ENCODE measurements at regions not wholly inside any gene's neighbourhood (a gene's known extent, or its start where the extent isn't known, plus 50 kb on each side); places are given as distances from the start of the nearest gene placed in this dataset.

DNA sequence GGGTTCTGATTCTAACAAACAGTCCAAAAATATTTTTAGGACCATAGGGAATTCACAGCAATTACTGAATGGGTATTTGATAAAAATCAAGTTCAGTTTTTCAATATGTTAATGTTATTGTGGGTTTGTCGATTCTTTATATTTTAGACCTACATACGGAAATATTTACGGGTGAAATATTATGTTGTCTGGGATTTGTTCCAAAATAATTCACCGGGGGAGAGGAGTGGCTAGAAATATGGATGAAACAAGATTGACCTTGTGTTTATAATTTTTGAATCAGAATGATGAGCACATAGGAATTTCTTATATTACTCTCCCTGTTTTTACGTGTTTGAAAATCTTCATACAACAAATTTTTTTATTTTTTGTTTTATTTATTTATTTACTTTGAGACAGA lies 56.7 kb upstream of the USP1 start:
- no peak for TF ChIP-seq CTCF (IDR thresholded peaks at IDR 0.05 in 8 of 11, conservative IDR thresholded peaks at IDR 0.05 in 3 of 11)
- TF ChIP-seq POLR2A (IDR thresholded peaks at IDR 0.05): no peak

Measured in spleen (tissue), 7 donors.